ENCODE measurements at regions not wholly inside any gene's neighbourhood (a gene's known extent, or its start where the extent isn't known, plus 50 kb on each side); places are given as distances from the start of the nearest gene placed in this dataset.

GRCh38 chr4:110310795-110311194 is 112.4 kb upstream of the ELOVL6 start:
- TF ChIP-seq CTCF (IDR thresholded peaks at IDR 0.05) (no peak), POLR2A (IDR thresholded peaks at IDR 0.05) (no peak)
- intact Hi-C loops (cut with DNase I) = loop anchor here (10.0 kb wide), 1 partner anchor 194 kb away; no protein-coding TSS in a partner anchor
- Histone ChIP-seq H3K9me3 (no peaks in the 10 kb centered on the region), H3K4me3 (no peak overlapping the region), H3K27me3 (no peaks in the 10 kb centered on the region), H3K27ac (no peak overlapping the region), H3K36me3 (replicated peaks in 1 of 2; ENCODE audit: insufficient read depth in 1 of 2, low read depth in 2 of 2) (no peaks in the 10 kb centered on the region), H3K4me1 (no peaks in the 10 kb centered on the region)
- WGBS, 2 donors = 45% methylated on average over 1 of the region's 1 CpG
- DNase-seq = no peak
- ATAC-seq = no peak

GRCh38 chr4:110309675-110310074 is 111.3 kb upstream of the ELOVL6 start:
- H3K4me1 ChIP-seq = no peaks in the 10 kb centered on the region
- H3K27me3 ChIP-seq = no peaks in the 10 kb centered on the region
- H3K36me3 ChIP-seq (replicated peaks in 1 of 2; ENCODE audit: insufficient read depth in 1 of 2, low read depth in 2 of 2) = no peaks in the 10 kb centered on the region
- H3K9me3 ChIP-seq = no peaks in the 10 kb centered on the region
- ATAC-seq (no peak), DNase-seq (no peak)
- TF ChIP-seq CTCF (IDR thresholded peaks at IDR 0.05) (no peak), POLR2A (IDR thresholded peaks at IDR 0.05) (no peak)
- intact Hi-C loops (cut with DNase I) = loop anchor here (10.0 kb wide), 1 partner anchor 195 kb away; no protein-coding TSS in a partner anchor
- H3K27ac ChIP-seq = no peak overlapping the region
- H3K4me3 ChIP-seq = no peak overlapping the region

- H3K27me3 ChIP-seq = no peaks in the 10 kb centered on the region
- intact Hi-C loops (cut with DNase I) = no loop called here
- TF ChIP-seq POLR2A (IDR thresholded peaks at IDR 0.05) = no peak
- TF ChIP-seq CTCF (IDR thresholded peaks at IDR 0.05) = no peak
- no peaks in the 10 kb centered on the region for H3K4me1 ChIP-seq
- H3K36me3 ChIP-seq (replicated peaks in 1 of 2; ENCODE audit: insufficient read depth in 1 of 2, low read depth in 2 of 2) = no peaks in the 10 kb centered on the region
- H3K27ac ChIP-seq = no peak overlapping the region
- DNase-seq (no peak), ATAC-seq (no peak)
- no peak overlapping the region for H3K4me3 ChIP-seq
- WGBS, 2 donors = 38 to 46% methylated on average over 2 of the region's 2 CpGs
- no peaks in the 10 kb centered on the region for H3K9me3 ChIP-seq
These were observed 107.9 kb upstream of the ELOVL6 start for GRCh38 chr4:110306303-110306702.

GRCh38 chr4:110305455-110305854 is 107.0 kb upstream of the ELOVL6 start:
- no peak for DNase-seq
- intact Hi-C loops (cut with DNase I) = no loop called here
- no peak for ATAC-seq
- H3K9me3 ChIP-seq = no peaks in the 10 kb centered on the region
- no peaks in the 10 kb centered on the region for H3K27me3 ChIP-seq
- no peak for TF ChIP-seq CTCF (IDR thresholded peaks at IDR 0.05)
- no peak for TF ChIP-seq POLR2A (IDR thresholded peaks at IDR 0.05)
- whole genome bisulfite sequencing, 2 donors = 70 to 76% methylated on average over 4 of the region's 4 CpGs
- H3K4me3 ChIP-seq = no peak overlapping the region
- H3K27ac ChIP-seq = no peak overlapping the region
- H3K36me3 ChIP-seq (replicated peaks in 1 of 2; ENCODE audit: insufficient read depth in 1 of 2, low read depth in 2 of 2) = no peaks in the 10 kb centered on the region
- H3K4me1 ChIP-seq = no peaks in the 10 kb centered on the region

- H3K36me3 ChIP-seq (replicated peaks in 1 of 2; ENCODE audit: insufficient read depth in 1 of 2, low read depth in 2 of 2) = no peaks in the 10 kb centered on the region
- DNase-seq (no peak), ATAC-seq (no peak)
- no peak overlapping the region for H3K27ac ChIP-seq
- 61 to 64% methylated on average over 2 of the region's 2 CpGs for WGBS, 2 donors
- intact Hi-C loops (cut with DNase I) = no loop called here
- no peaks in the 10 kb centered on the region for H3K9me3 ChIP-seq
- TF ChIP-seq CTCF (IDR thresholded peaks at IDR 0.05) = no peak
- TF ChIP-seq POLR2A (IDR thresholded peaks at IDR 0.05) = no peak
- no peaks in the 10 kb centered on the region for H3K4me1 ChIP-seq
- H3K4me3 ChIP-seq = no peak overlapping the region
- H3K27me3 ChIP-seq = no peaks in the 10 kb centered on the region
These were observed 98.5 kb upstream of the ELOVL6 start for GRCh38 chr4:110296892-110297291.
